MM.1S (cell line): ENCODE measurements at regions not wholly inside any gene's neighbourhood (a gene's known extent, or its start where the extent isn't known, plus 50 kb on each side); places are given as distances from the start of the nearest gene placed in this dataset.

Experiments used
- DNase-seq: peaks from one replicate; pipeline ENCODE4 v3.0.0-alpha.2; 2015
- H2AFZ ChIP-seq: fragments of 300-600 bp; sonication (generic); 2 replicates; pipeline ENCODE4 v1.6.0; 2016; ENCODE audit warnings: antibody characterized with exemption, low read length
- H3F3A ChIP-seq: fragments of 300-600 bp; sonication (generic); 2 replicates; pipeline ENCODE4 v1.6.1; 2016; ENCODE audit warnings: mild to moderate bottlenecking, antibody characterized with exemption, low read length, moderate library complexity, mixed read lengths; ENCODE audit not compliant: insufficient read depth
- H3K27ac ChIP-seq: fragments of 300-600 bp; sonication (generic); 2 replicates; pipeline ENCODE4 v1.5.1; 2016; ENCODE audit warnings: mild to moderate bottlenecking, low read length
- H3K27me3 ChIP-seq: fragments of 300-600 bp; sonication (generic); replicated peaks from 2 replicates; pipeline ENCODE4 v1.6.0; 2016; ENCODE audit warnings: low read length; ENCODE audit not compliant: insufficient read depth
- H3K36me3 ChIP-seq: fragments of 300-600 bp; sonication (generic); replicated peaks from 2 replicates; pipeline ENCODE4 v1.6.1; 2016; ENCODE audit warnings: mild to moderate bottlenecking, low read length, mixed read lengths; ENCODE audit not compliant: insufficient read depth
- H3K4me1 ChIP-seq: fragments of 300-600 bp; sonication (generic); 2 replicates; pipeline ENCODE4 v1.6.1; 2016; ENCODE audit warnings: low read length, mixed read lengths
- H3K4me2 ChIP-seq: fragments of 300-600 bp; sonication (generic); 2 replicates; pipeline ENCODE4 v1.6.0; 2016; ENCODE audit warnings: low read depth, low read length
- H3K4me3 ChIP-seq: fragments of 300-600 bp; sonication (generic); 2 replicates; pipeline ENCODE4 v1.5.1; 2016; ENCODE audit warnings: low read length, mixed read lengths
- H3K79me2 ChIP-seq: fragments of 300-600 bp; sonication (generic); 2 replicates; pipeline ENCODE4 v1.6.1; 2016; ENCODE audit warnings: mixed run types, low read length, mixed read lengths
- H3K9ac ChIP-seq: fragments of 300-600 bp; sonication (generic); 2 replicates; pipeline ENCODE4 v1.6.1; 2016; ENCODE audit warnings: low read length, mixed read lengths
- H3K9me2 ChIP-seq: fragments of 300-600 bp; sonication (generic); replicated peaks from 2 replicates; pipeline ENCODE4 v1.6.1; 2016; ENCODE audit warnings: mild to moderate bottlenecking, low read length, mixed read lengths; ENCODE audit not compliant: insufficient read depth
- H3K9me3 ChIP-seq: fragments of 300-600 bp; sonication (generic); replicated peaks from 2 replicates; pipeline ENCODE4 v1.6.1; 2016; ENCODE audit warnings: mild to moderate bottlenecking, low read length, mixed read lengths; ENCODE audit not compliant: insufficient read depth
- H4K20me1 ChIP-seq: fragments of 300-600 bp; sonication (generic); 2 replicates; pipeline ENCODE4 v1.6.1; 2016; ENCODE audit warnings: mild to moderate bottlenecking, low read length, moderate library complexity, mixed read lengths; ENCODE audit not compliant: insufficient read depth
- EZH2 ChIP-seq: fragments of 300-600 bp; sonication (generic); optimal IDR thresholded peaks from 2 replicates; pipeline ENCODE3; 2017; ENCODE audit warnings: low read depth, mild to moderate bottlenecking, antibody characterized with exemption, low read length, mixed read lengths
- EZH2phosphoT487 ChIP-seq: fragments of 300-600 bp; sonication (generic); IDR thresholded peaks from 2 replicates; pipeline ENCODE4 v1.6.1; 2018; ENCODE audit warnings: antibody characterized with exemption, low read length
- TF ChIP-seq, protein P1 (sequence below): fragments of 300-600 bp; sonication (generic); IDR thresholded peaks from 2 replicates; pipeline ENCODE4 v1.5.1; 2016; ENCODE audit warnings: antibody characterized with exemption, low read length, mixed read lengths

GRCh38 chr13:70483599-70484276 lies 375.5 kb upstream of the KLHL1 start:
- Histone ChIP-seq H2AFZ (no peak overlapping the region), H3K4me2 (no peak overlapping the region), H3K9ac (no peak overlapping the region), H3K4me3 (no peak overlapping the region), H3K9me3 (no peaks in the 10 kb centered on the region), H3K27ac (no peak overlapping the region), H3K4me1 (no peaks in the 10 kb centered on the region), H3K79me2 (no peaks in the 10 kb centered on the region), H3K9me2 (no peaks in the 10 kb centered on the region), H3F3A (no peaks in the 10 kb centered on the region), H4K20me1 (no peaks in the 10 kb centered on the region), H3K27me3 (no peaks in the 10 kb centered on the region), H3K36me3 (no peaks in the 10 kb centered on the region)
- TF ChIP-seq EZH2 (no peak), EZH2phosphoT487 (no peak)
- TF ChIP-seq, protein P1, sequence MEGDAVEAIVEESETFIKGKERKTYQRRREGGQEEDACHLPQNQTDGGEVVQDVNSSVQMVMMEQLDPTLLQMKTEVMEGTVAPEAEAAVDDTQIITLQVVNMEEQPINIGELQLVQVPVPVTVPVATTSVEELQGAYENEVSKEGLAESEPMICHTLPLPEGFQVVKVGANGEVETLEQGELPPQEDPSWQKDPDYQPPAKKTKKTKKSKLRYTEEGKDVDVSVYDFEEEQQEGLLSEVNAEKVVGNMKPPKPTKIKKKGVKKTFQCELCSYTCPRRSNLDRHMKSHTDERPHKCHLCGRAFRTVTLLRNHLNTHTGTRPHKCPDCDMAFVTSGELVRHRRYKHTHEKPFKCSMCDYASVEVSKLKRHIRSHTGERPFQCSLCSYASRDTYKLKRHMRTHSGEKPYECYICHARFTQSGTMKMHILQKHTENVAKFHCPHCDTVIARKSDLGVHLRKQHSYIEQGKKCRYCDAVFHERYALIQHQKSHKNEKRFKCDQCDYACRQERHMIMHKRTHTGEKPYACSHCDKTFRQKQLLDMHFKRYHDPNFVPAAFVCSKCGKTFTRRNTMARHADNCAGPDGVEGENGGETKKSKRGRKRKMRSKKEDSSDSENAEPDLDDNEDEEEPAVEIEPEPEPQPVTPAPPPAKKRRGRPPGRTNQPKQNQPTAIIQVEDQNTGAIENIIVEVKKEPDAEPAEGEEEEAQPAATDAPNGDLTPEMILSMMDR: no peak
- no peak for DNase-seq

DNA sequence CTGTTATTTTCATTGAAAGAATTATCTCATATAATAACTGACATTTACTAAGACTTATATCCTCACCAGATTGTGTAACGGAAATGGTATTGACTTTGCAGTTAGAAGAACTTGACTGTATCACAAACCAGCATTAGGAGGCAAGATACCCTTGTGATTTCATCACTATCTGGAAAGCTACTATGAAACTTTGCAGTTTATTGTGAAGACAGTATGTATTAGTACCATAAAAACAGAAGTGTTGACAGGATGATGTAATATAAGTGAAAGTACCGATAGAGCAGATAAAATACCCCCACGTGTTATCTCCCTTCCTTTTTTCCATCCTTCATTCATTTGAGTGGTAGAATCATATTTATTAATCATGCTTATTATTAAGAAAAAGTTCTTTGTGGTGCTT lies 365.7 kb upstream of the KLHL1 start:
- Histone ChIP-seq H3K27ac (no peak overlapping the region), H3K36me3 (no peaks in the 10 kb centered on the region), H3K9me3 (no peaks in the 10 kb centered on the region), H3K4me3 (no peak overlapping the region), H4K20me1 (no peaks in the 10 kb centered on the region), H3K4me2 (no peak overlapping the region), H3K4me1 (no peaks in the 10 kb centered on the region), H3K9me2 (no peaks in the 10 kb centered on the region), H3K9ac (no peak overlapping the region), H2AFZ (no peak overlapping the region), H3K27me3 (no peaks in the 10 kb centered on the region), H3K79me2 (no peaks in the 10 kb centered on the region), H3F3A (no peaks in the 10 kb centered on the region)
- TF ChIP-seq EZH2: no peak
- TF ChIP-seq, protein P1: no peak
- DNase-seq: no peak

- H3K4me1 ChIP-seq: no peaks in the 10 kb centered on the region
- H3K9me3 ChIP-seq: no peaks in the 10 kb centered on the region
- H3K79me2 ChIP-seq: no peaks in the 10 kb centered on the region
- no peaks in the 10 kb centered on the region for H4K20me1 ChIP-seq
- TF ChIP-seq EZH2phosphoT487: no peak
- no peak for TF ChIP-seq EZH2
- TF ChIP-seq, protein P1: no peak
- H3K27me3 ChIP-seq: no peaks in the 10 kb centered on the region
- no peak overlapping the region for H3K9ac ChIP-seq
- no peak overlapping the region for H3K27ac ChIP-seq
- H3K4me3 ChIP-seq: no peak overlapping the region
- H3F3A ChIP-seq: no peaks in the 10 kb centered on the region
- H3K9me2 ChIP-seq: no peaks in the 10 kb centered on the region
- H2AFZ ChIP-seq: no peak overlapping the region
- H3K36me3 ChIP-seq: no peaks in the 10 kb centered on the region
- H3K4me2 ChIP-seq: no peak overlapping the region
- DNase-seq: no peak
Measured at GRCh38 chr13:70469077-70469476, 360.8 kb upstream of the KLHL1 start.
